Loucy (cell line): ENCODE measurements at regions not wholly inside any gene's neighbourhood (a gene's known extent, or its start where the extent isn't known, plus 50 kb on each side); places are given as distances from the start of the nearest gene placed in this dataset.
"Not testable (repeated sequence)": the region's sequence is repeated elsewhere in the genome, so short reads cannot be mapped to it uniquely, and the experiment has no call there.

Experiments used
- H2AFZ ChIP-seq: fragments of 200-600 bp; sonication (generic); 2 replicates; pipeline ENCODE4 v1.6.0; 2016; ENCODE audit warnings: antibody characterized with exemption, mild to moderate bottlenecking, low read length, moderate library complexity
- H3F3A ChIP-seq: fragments of 200-600 bp; 2 replicates; pipeline ENCODE4 v1.6.0; 2016; ENCODE audit warnings: antibody characterized with exemption, low read depth, mild to moderate bottlenecking
- H3K27me3 ChIP-seq: fragments of 200-600 bp; sonication (generic); 2 replicates; pipeline ENCODE4 v1.6.1; 2014; ENCODE audit warnings: low read length, mild to moderate bottlenecking; ENCODE audit not compliant: insufficient read depth, poor library complexity, severe bottlenecking
- H3K36me3 ChIP-seq: fragments of 200-600 bp; sonication (generic); 2 replicates; pipeline ENCODE4 v1.6.1; 2016; ENCODE audit warnings: low read length; ENCODE audit not compliant: insufficient read depth
- H3K4me1 ChIP-seq: fragments of 200-600 bp; sonication (generic); 2 replicates; pipeline ENCODE4 v1.5.1; 2014; ENCODE audit warnings: low read length, mild to moderate bottlenecking; ENCODE audit not compliant: insufficient read depth, poor library complexity, severe bottlenecking
- H3K4me2 ChIP-seq: fragments of 200-600 bp; sonication (generic); 2 replicates; pipeline ENCODE4 v1.6.0; 2014; ENCODE audit warnings: antibody characterized with exemption, low read length, low read depth, mild to moderate bottlenecking; ENCODE audit not compliant: poor library complexity, severe bottlenecking
- H3K4me3 ChIP-seq: fragments of 200-600 bp; sonication (generic); 2 replicates; pipeline ENCODE4 v1.5.1; 2014; ENCODE audit warnings: low read length, mild to moderate bottlenecking, mixed read lengths; ENCODE audit not compliant: poor library complexity, severe bottlenecking
- H3K79me2 ChIP-seq: fragments of 200-600 bp; sonication (generic); 2 replicates; pipeline ENCODE4 v1.6.1; 2014; ENCODE audit warnings: low read length; ENCODE audit not compliant: insufficient read depth
- H3K9ac ChIP-seq: fragments of 200-600 bp; sonication (generic); 2 replicates; pipeline ENCODE4 v1.6.0; 2014; ENCODE audit warnings: mild to moderate bottlenecking, low read depth, low read length, moderate library complexity; ENCODE audit not compliant: poor library complexity, severe bottlenecking
- H3K9me2 ChIP-seq: fragments of 200-600 bp; sonication (generic); replicated peaks from 2 replicates; pipeline ENCODE4 v1.6.1; 2016; ENCODE audit warnings: low read depth, low read length, mixed read lengths
- H3K9me3 ChIP-seq: fragments of 200-600 bp; sonication (generic); 2 replicates; pipeline ENCODE4 v1.6.1; 2014; ENCODE audit warnings: mild to moderate bottlenecking, antibody characterized with exemption, low read length, low read depth; ENCODE audit not compliant: insufficient read depth
- H4K20me1 ChIP-seq: fragments of 200-600 bp; sonication (generic); 2 replicates; pipeline ENCODE4 v1.6.0; 2014; ENCODE audit warnings: antibody characterized with exemption, low read length, mild to moderate bottlenecking; ENCODE audit not compliant: insufficient read depth, poor library complexity, severe bottlenecking
- EZH2phosphoT487 ChIP-seq: fragments of 200-600 bp; IDR thresholded peaks from 2 replicates; pipeline ENCODE4 v1.6.1; 2018; ENCODE audit warnings: antibody characterized with exemption, mild to moderate bottlenecking, moderate library complexity, borderline replicate concordance
- TF ChIP-seq, protein P1 (sequence below): fragments of 200-600 bp; sonication (generic); conservative IDR thresholded peaks from 2 replicates; pipeline ENCODE4 v1.5.1; 2014; ENCODE audit warnings: mild to moderate bottlenecking, antibody characterized with exemption, low read length

DNA sequence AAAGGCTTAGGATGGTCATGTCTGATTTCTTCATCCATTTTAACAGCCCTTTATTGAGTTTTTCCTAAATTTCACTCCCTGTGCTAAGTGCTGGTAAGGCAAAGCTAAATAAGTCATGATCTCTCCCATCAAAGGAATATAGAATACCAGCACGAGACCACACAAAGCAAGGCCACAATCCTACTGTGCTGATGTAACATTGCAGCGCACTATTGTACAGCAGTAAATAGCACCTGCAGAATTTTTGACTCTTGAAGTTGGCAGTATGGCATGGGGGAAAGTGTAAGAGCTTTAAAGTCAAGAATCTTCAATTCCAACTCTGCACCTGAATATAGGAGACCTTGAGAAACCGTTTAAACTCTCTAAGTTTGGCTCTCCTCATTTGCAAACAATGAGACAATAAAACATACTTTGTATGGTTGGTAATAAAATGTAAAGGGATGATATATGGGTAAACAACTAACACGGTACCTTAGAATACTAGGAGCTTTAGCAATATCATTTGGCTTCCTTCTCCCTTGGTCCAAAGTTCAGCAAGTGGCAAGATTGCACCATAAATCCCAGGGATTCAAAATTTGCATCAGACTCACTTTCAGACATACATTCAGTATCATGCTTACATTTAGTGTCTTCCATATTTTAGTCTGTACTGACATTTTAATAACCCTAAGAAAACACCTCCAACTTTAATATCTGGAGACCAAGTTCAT lies 132.9 kb upstream of the PRDX6 start:
- Histone ChIP-seq H3K9me2 (no peaks in the 10 kb centered on the region), H4K20me1 (no peaks in the 10 kb centered on the region), H3K79me2 (no peaks in the 10 kb centered on the region), H3K4me3 (no peak overlapping the region), H3F3A (no peaks in the 10 kb centered on the region), H3K27me3 (no peaks in the 10 kb centered on the region), H3K4me2 (no peak overlapping the region), H3K9ac (no peak overlapping the region), H3K36me3 (no peaks in the 10 kb centered on the region), H3K4me1 (no peaks in the 10 kb centered on the region), H2AFZ (no peak overlapping the region), H3K9me3 (no peaks in the 10 kb centered on the region)
- TF ChIP-seq, protein P1, sequence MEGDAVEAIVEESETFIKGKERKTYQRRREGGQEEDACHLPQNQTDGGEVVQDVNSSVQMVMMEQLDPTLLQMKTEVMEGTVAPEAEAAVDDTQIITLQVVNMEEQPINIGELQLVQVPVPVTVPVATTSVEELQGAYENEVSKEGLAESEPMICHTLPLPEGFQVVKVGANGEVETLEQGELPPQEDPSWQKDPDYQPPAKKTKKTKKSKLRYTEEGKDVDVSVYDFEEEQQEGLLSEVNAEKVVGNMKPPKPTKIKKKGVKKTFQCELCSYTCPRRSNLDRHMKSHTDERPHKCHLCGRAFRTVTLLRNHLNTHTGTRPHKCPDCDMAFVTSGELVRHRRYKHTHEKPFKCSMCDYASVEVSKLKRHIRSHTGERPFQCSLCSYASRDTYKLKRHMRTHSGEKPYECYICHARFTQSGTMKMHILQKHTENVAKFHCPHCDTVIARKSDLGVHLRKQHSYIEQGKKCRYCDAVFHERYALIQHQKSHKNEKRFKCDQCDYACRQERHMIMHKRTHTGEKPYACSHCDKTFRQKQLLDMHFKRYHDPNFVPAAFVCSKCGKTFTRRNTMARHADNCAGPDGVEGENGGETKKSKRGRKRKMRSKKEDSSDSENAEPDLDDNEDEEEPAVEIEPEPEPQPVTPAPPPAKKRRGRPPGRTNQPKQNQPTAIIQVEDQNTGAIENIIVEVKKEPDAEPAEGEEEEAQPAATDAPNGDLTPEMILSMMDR, result no peak
- no peak for TF ChIP-seq EZH2phosphoT487

DNA sequence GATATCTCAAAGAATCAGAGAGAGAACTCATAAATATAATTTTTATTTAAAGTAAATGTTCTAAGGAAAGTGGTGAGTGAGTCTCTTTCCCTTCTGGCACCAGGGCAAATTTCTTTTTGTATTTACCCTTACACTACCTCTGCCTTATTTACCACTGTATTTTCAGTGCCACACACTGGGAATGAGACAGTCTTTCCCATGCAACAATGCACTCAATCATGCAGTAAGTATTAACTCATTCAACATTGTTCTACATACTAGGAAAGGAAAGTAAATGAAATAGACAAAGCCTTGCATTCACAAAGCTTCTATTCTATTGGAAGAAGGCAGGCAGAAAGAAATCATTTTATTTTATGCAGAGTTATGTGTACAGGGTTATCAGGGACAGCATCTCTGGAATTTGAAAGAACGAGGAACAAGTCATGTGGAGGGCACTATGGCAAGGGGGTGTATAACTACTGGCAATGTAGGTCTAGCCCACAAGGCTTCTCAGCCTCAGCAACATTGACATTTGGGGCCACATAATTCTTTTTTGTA lies 129.8 kb upstream of the PRDX6 start:
- no peaks in the 10 kb centered on the region for H3K9me2 ChIP-seq
- no peak overlapping the region for H2AFZ ChIP-seq
- no peaks in the 10 kb centered on the region for H3K9me3 ChIP-seq

DNA sequence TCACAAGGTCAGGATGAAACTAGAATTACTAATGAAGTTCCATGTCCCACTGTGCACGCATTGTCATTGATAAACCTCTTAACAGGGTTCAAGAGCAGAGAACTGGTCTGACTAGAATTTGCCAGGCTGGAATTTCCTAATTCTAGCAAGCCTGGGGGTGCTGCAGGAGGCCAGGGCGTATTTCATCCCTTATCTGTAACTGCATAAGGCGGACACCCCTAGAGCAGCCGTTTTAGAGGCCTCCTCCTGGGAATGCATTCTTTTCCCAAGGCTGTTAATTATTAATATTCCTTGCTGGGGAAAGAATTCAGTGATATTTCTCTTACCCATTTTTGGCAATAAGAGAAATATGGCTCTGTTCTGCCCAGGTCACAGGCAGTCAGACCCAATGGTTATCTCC lies 124.5 kb upstream of the PRDX6 start:
- H3F3A ChIP-seq, H2AFZ ChIP-seq, H3K4me2 ChIP-seq, H3K4me3 ChIP-seq, H3K4me1 ChIP-seq, H4K20me1 ChIP-seq, H3K36me3 ChIP-seq, H3K9me2 ChIP-seq, H3K27me3 ChIP-seq, H3K9me3 ChIP-seq, H3K9ac ChIP-seq, H3K79me2 ChIP-seq: not testable (repeated sequence)

More for the DNA sequence above, 129.8 kb upstream of the PRDX6 start:
- Histone ChIP-seq H3K36me3 (no peaks in the 10 kb centered on the region), H3K79me2 (no peaks in the 10 kb centered on the region), H4K20me1 (no peaks in the 10 kb centered on the region), H3K4me1 (no peaks in the 10 kb centered on the region), H3F3A (no peaks in the 10 kb centered on the region), H3K4me3 (no peak overlapping the region), H3K27me3 (no peaks in the 10 kb centered on the region), H3K4me2 (no peak overlapping the region), H3K9ac (no peak overlapping the region)
- no peak for TF ChIP-seq EZH2phosphoT487
- TF ChIP-seq, protein P1, result no peak

DNA sequence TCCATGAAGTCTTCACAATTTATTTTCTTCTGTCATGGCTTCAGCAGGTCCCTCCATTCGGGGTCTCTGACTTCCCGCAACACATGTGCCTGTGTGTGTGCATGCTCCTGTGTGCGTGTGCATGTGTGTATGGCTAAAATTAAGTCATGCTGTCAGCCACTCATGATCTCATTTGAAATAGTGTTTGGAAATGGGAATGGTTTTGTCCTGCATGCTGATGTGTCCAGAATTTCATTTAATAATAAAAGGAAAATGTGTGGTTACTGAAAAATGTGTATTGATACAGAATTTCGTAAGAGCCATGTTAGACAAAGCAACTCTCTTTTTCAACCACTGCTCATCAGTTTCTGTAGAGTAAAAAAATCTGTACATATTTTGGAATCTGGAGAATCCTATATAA lies 123.8 kb upstream of the PRDX6 start:
- no peaks in the 10 kb centered on the region for H3K36me3 ChIP-seq
- TF ChIP-seq EZH2phosphoT487, result no peak

More for the DNA sequence above, 123.8 kb upstream of the PRDX6 start:
- no peak overlapping the region for H3K9ac ChIP-seq
- H3K79me2 ChIP-seq, result no peaks in the 10 kb centered on the region
- H3K9me3 ChIP-seq, result 0 out of 2 replicates have a peak, but pooled peaks cover 7% of the 10 kb centered on the region
- H3K4me2 ChIP-seq, result no peak overlapping the region
- no peaks in the 10 kb centered on the region for H3K27me3 ChIP-seq
- no peaks in the 10 kb centered on the region for H3F3A ChIP-seq
- no peak overlapping the region for H3K4me3 ChIP-seq
- no peaks in the 10 kb centered on the region for H4K20me1 ChIP-seq
- H2AFZ ChIP-seq, result no peak overlapping the region
- no peaks in the 10 kb centered on the region for H3K9me2 ChIP-seq
- peaks cover 3% of the 10 kb centered on the region for H3K4me1 ChIP-seq
